ENCODE measurements at regions not wholly inside any gene's neighbourhood (a gene's known extent, or its start where the extent isn't known, plus 50 kb on each side); places are given as distances from the start of the nearest gene placed in this dataset.

DNA sequence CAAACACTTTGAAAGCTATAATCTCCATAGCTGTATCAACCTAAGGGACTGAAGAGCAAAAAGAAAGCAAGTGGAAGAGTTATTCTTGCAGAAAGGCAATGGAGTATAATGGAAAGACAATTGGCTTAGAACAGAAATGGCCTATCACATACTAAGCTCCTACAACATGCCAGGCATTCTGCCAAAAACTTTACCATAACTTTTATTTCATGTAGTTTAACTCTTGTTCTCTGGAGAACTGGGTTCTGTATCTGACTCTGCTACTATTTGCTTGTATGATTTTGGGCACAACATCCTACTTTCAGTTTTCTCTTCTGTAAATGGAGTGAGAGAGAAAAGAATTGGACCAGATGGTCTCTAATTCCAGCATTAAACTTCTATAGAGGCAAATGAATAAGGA lies 449.1 kb downstream of the GPATCH2 start:
- no peak overlapping the region for H2AFZ ChIP-seq (ENCODE audit: low read depth, low read length)
- H3K27me3 ChIP-seq (ENCODE audit: low read depth, low read length) = peaks cover 3% of the 10 kb centered on the region; the same call in 1 of the 2 replicates
- no peaks in the 10 kb centered on the region for H3K79me2 ChIP-seq (ENCODE audit: low read length)
- no peaks in the 10 kb centered on the region for H4K20me1 ChIP-seq (ENCODE audit: insufficient read depth, low read length)
- H3K9ac ChIP-seq (ENCODE audit: low read length) = no peak overlapping the region
- no peak overlapping the region for H3K4me3 ChIP-seq (ENCODE audit: low read length)
- H3K4me2 ChIP-seq (ENCODE audit: low read length) = no peak overlapping the region
- no peaks in the 10 kb centered on the region for H3K9me3 ChIP-seq (ENCODE audit: insufficient read depth, low read length)
- H3K4me1 ChIP-seq (ENCODE audit: low read length) = no peaks in the 10 kb centered on the region
- H3K27ac ChIP-seq (ENCODE audit: low read length) = no peak overlapping the region
- no peaks in the 10 kb centered on the region for H3K36me3 ChIP-seq (replicated peaks; ENCODE audit: low read depth, low read length)
- TF ChIP-seq EZH2phosphoT487 (IDR thresholded peaks at IDR 0.05; ENCODE audit: low read depth) = no peak
- TF ChIP-seq, protein P1, sequence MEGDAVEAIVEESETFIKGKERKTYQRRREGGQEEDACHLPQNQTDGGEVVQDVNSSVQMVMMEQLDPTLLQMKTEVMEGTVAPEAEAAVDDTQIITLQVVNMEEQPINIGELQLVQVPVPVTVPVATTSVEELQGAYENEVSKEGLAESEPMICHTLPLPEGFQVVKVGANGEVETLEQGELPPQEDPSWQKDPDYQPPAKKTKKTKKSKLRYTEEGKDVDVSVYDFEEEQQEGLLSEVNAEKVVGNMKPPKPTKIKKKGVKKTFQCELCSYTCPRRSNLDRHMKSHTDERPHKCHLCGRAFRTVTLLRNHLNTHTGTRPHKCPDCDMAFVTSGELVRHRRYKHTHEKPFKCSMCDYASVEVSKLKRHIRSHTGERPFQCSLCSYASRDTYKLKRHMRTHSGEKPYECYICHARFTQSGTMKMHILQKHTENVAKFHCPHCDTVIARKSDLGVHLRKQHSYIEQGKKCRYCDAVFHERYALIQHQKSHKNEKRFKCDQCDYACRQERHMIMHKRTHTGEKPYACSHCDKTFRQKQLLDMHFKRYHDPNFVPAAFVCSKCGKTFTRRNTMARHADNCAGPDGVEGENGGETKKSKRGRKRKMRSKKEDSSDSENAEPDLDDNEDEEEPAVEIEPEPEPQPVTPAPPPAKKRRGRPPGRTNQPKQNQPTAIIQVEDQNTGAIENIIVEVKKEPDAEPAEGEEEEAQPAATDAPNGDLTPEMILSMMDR (IDR thresholded peaks at IDR 0.05; ENCODE audit: low read depth, low read length) = no peak

DNA sequence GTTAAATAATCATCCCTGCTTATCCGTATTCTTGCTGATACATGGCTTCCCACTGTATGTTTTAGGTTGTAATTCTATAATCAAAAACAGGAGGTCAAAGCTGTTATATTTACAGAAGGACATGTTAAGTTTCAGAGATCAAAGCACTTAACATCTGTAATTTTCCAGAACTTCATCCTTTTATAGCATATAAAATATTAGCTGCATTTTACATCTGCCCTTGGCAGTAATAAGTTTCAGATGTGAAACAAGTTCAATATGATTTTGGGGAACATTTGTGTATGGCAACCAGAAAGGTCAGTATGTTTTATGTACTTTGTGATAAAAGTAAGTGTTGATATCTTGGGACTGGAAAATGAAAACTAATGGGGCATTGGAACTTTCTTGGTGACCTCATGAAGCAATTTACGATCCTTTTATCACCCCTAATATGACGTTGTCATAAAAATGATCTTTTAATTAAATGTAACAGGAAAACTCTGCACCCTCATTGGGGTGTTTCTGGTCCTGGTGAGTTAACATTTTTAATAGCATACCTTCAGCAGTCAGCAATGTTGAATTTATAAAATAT lies 449.6 kb downstream of the GPATCH2 start:
- no peak overlapping the region for H3K4me2 ChIP-seq (ENCODE audit: low read length)
- no peaks in the 10 kb centered on the region for H3K36me3 ChIP-seq (replicated peaks; ENCODE audit: low read depth, low read length)
- H3K27ac ChIP-seq (ENCODE audit: low read length) = no peak overlapping the region
- no peaks in the 10 kb centered on the region for H3K79me2 ChIP-seq (ENCODE audit: low read length)
- H3K4me1 ChIP-seq (ENCODE audit: low read length) = no peaks in the 10 kb centered on the region
- no peaks in the 10 kb centered on the region for H3K9me3 ChIP-seq (ENCODE audit: insufficient read depth, low read length)
- no peak overlapping the region for H3K9ac ChIP-seq (ENCODE audit: low read length)
- no peak overlapping the region for H3K4me3 ChIP-seq (ENCODE audit: low read length)
- TF ChIP-seq EZH2phosphoT487 (IDR thresholded peaks at IDR 0.05; ENCODE audit: low read depth) = no peak
- TF ChIP-seq, protein P1 (IDR thresholded peaks at IDR 0.05; ENCODE audit: low read depth, low read length) = no peak
- H4K20me1 ChIP-seq (ENCODE audit: insufficient read depth, low read length) = no peaks in the 10 kb centered on the region
- no peak overlapping the region for H2AFZ ChIP-seq (ENCODE audit: low read depth, low read length)
- peaks cover 3% of the 10 kb centered on the region; the same call in 1 of the 2 replicates for H3K27me3 ChIP-seq (ENCODE audit: low read depth, low read length)

DNA sequence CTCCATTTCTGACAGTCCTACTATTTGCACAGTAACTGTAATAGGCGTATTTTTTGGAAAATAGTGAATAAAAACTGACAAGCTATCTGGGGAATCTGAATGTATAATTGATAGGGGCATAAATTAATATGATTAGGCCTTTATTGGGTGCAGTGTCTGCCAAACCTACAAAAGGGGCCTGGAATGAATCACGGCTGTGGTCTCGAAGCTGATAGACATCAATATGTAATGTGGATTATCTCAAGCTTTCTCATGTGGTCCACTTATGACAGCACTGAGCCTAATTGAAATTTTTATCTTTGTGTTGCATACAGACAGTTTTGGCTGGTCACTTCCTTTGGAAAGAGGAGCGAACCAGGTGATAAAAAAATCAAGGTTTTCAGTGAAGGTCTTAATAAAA lies 450.4 kb downstream of the GPATCH2 start:
- no peak for TF ChIP-seq EZH2phosphoT487 (IDR thresholded peaks at IDR 0.05; ENCODE audit: low read depth)
- TF ChIP-seq, protein P1 (IDR thresholded peaks at IDR 0.05; ENCODE audit: low read depth, low read length) = no peak

DNA sequence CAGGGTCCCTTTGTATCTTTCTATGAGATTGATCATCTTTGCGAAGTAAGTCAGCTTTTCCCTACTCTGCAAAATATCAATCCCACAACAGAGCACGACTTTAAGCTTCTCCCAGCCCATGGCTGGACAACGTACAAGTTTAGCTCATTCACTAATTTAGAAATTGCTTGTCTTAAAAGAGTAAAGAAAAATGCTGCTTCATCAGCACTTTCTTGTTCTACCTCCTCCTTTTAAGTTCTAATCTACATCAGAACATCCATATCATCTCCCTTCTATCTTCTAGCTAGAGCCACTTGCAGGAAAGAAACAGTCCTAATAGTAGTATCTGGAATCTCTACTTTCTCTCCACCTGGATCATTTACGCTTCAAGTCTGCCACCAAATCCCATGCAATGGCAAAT lies 441.2 kb upstream of the ESRRG start:
- no peak overlapping the region for H3K4me2 ChIP-seq (ENCODE audit: low read length)
- H3K27ac ChIP-seq (ENCODE audit: low read length) = no peak overlapping the region
- H4K20me1 ChIP-seq (ENCODE audit: insufficient read depth, low read length) = no peaks in the 10 kb centered on the region
- H3K4me1 ChIP-seq (ENCODE audit: low read length) = no peaks in the 10 kb centered on the region
- no peaks in the 10 kb centered on the region for H3K36me3 ChIP-seq (replicated peaks; ENCODE audit: low read depth, low read length)
- no peaks in the 10 kb centered on the region for H3K27me3 ChIP-seq (ENCODE audit: low read depth, low read length)
- no peaks in the 10 kb centered on the region for H3K9me3 ChIP-seq (ENCODE audit: insufficient read depth, low read length)
- TF ChIP-seq, protein P1 (IDR thresholded peaks at IDR 0.05; ENCODE audit: low read depth, low read length) = no peak
- TF ChIP-seq EZH2phosphoT487 (IDR thresholded peaks at IDR 0.05; ENCODE audit: low read depth) = no peak
- H3K79me2 ChIP-seq (ENCODE audit: low read length) = no peaks in the 10 kb centered on the region
- H3K9ac ChIP-seq (ENCODE audit: low read length) = no peak overlapping the region
- H2AFZ ChIP-seq (ENCODE audit: low read depth, low read length) = no peak overlapping the region
- no peak overlapping the region for H3K4me3 ChIP-seq (ENCODE audit: low read length)

More for the DNA sequence above, 450.4 kb downstream of the GPATCH2 start:
- Histone ChIP-seq H3K27ac (ENCODE audit: low read length) (no peak overlapping the region), H3K4me2 (ENCODE audit: low read length) (no peak overlapping the region), H3K9me3 (ENCODE audit: insufficient read depth, low read length) (no peaks in the 10 kb centered on the region), H3K27me3 (ENCODE audit: low read depth, low read length) (peaks cover 3% of the 10 kb centered on the region; the same call in 1 of the 2 replicates), H3K9ac (ENCODE audit: low read length) (no peak overlapping the region), H3K36me3 (replicated peaks; ENCODE audit: low read depth, low read length) (no peaks in the 10 kb centered on the region), H3K4me1 (ENCODE audit: low read length) (no peaks in the 10 kb centered on the region), H2AFZ (ENCODE audit: low read depth, low read length) (no peak overlapping the region), H3K79me2 (ENCODE audit: low read length) (no peaks in the 10 kb centered on the region), H4K20me1 (ENCODE audit: insufficient read depth, low read length) (no peaks in the 10 kb centered on the region), H3K4me3 (ENCODE audit: low read length) (no peak overlapping the region)

Data from OCI-LY3 (cell line).